H9 (cell line): ENCODE measurements at regions not wholly inside any gene's neighbourhood (a gene's known extent, or its start where the extent isn't known, plus 50 kb on each side); places are given as distances from the start of the nearest gene placed in this dataset.

Experiments
- DNase-seq: peaks from one replicate; pipeline ENCODE4 v3.0.0-alpha.2; 2017
- H2AFZ ChIP-seq: one replicate; pipeline ENCODE4 v1.6.1; 2013; ENCODE audit warnings: mild to moderate bottlenecking, low read length, control low read depth, moderate library complexity
- H2AK5ac ChIP-seq: 2 replicates; pipeline ENCODE4 v1.6.1; 2013; ENCODE audit warnings: low read length, control low read depth, mixed read lengths; ENCODE audit not compliant: insufficient read length
- H2BK120ac ChIP-seq: one replicate; pipeline ENCODE4 v1.6.1; 2013; ENCODE audit warnings: low read depth, mild to moderate bottlenecking, low read length, control low read depth, inconsistent platforms; ENCODE audit not compliant: poor library complexity, severe bottlenecking
- H2BK12ac ChIP-seq: 2 replicates; pipeline ENCODE4 v1.6.1; 2013; ENCODE audit warnings: low read length, control low read depth, mixed read lengths, low read depth; ENCODE audit not compliant: insufficient read length
- H2BK15ac ChIP-seq: 2 replicates; pipeline ENCODE4 v1.6.1; 2013; ENCODE audit warnings: low read depth, low read length, control low read depth
- H2BK20ac ChIP-seq: one replicate; pipeline ENCODE4 v1.6.1; 2013; ENCODE audit warnings: low read depth, mild to moderate bottlenecking, low read length, control low read depth, inconsistent platforms; ENCODE audit not compliant: poor library complexity, severe bottlenecking
- H2BK5ac ChIP-seq: 2 replicates; pipeline ENCODE4 v1.6.1; 2013; ENCODE audit warnings: low read length, control low read depth, mixed read lengths; ENCODE audit not compliant: insufficient read length
- H3K14ac ChIP-seq: 2 replicates; pipeline ENCODE4 v1.6.1; 2013; ENCODE audit warnings: low read length, control low read depth; ENCODE audit not compliant: insufficient read depth
- H3K18ac ChIP-seq: 2 replicates; pipeline ENCODE4 v1.6.1; 2013; ENCODE audit warnings: low read depth, mild to moderate bottlenecking, mixed read lengths, low read length, control low read depth; ENCODE audit not compliant: insufficient read length
- H3K23ac ChIP-seq: 2 replicates; pipeline ENCODE4 v1.6.1; 2013; ENCODE audit warnings: low read length, control low read depth, mixed read lengths, low read depth; ENCODE audit not compliant: insufficient read length
- H3K23me2 ChIP-seq: 2 replicates; pipeline ENCODE4 v1.6.1; 2013; ENCODE audit warnings: low read depth, mild to moderate bottlenecking, mixed read lengths, low read length, control low read depth; ENCODE audit not compliant: insufficient read length, poor library complexity, severe bottlenecking
- H3K27ac ChIP-seq: 2 replicates; pipeline ENCODE4 v1.5.1; 2013; ENCODE audit warnings: low read length, control low read depth, mixed read lengths, low read depth; ENCODE audit not compliant: insufficient read length
- H3K27me3 ChIP-seq: 2 replicates; pipeline ENCODE4 v1.6.1; 2013; ENCODE audit warnings: low read length, control low read depth, inconsistent platforms; ENCODE audit not compliant: insufficient read depth
- H3K4ac ChIP-seq: 2 replicates; pipeline ENCODE4 v1.6.1; 2013; ENCODE audit warnings: low read depth, mild to moderate bottlenecking, control low read depth, inconsistent platforms, low read length, moderate library complexity
- H3K4me1 ChIP-seq: 2 replicates; pipeline ENCODE4 v1.6.1; 2013; ENCODE audit warnings: low read length, control low read depth, inconsistent platforms; ENCODE audit not compliant: insufficient read depth
- H3K4me2 ChIP-seq: 2 replicates; pipeline ENCODE4 v1.6.1; 2013; ENCODE audit warnings: low read length, control low read depth, mixed read lengths; ENCODE audit not compliant: insufficient read length, insufficient read depth
- H3K56ac ChIP-seq: 2 replicates; pipeline ENCODE4 v1.6.1; 2013; ENCODE audit warnings: low read depth, mild to moderate bottlenecking, mixed read lengths, low read length, control low read depth; ENCODE audit not compliant: insufficient read length
- H3K79me1 ChIP-seq: 2 replicates; pipeline ENCODE4 v1.6.1; 2013; ENCODE audit warnings: low read depth, mild to moderate bottlenecking, moderate library complexity, low read length, control low read depth, inconsistent platforms; ENCODE audit not compliant: insufficient read depth, poor library complexity, severe bottlenecking
- H3K79me2 ChIP-seq: 2 replicates; pipeline ENCODE4 v1.6.1; 2013; ENCODE audit warnings: low read length, control low read depth, inconsistent platforms; ENCODE audit not compliant: insufficient read depth
- H3K9ac ChIP-seq: 2 replicates; pipeline ENCODE4 v1.6.1; 2013; ENCODE audit warnings: low read length, control low read depth, mixed read lengths; ENCODE audit not compliant: insufficient read length; ENCODE audit errors: extremely low read depth
- H3K9me3 ChIP-seq: one replicate; pipeline ENCODE4 v1.6.1; 2013; ENCODE audit warnings: low read depth, low read length, inconsistent platforms; ENCODE audit not compliant: control insufficient read depth
- H3T11ph ChIP-seq: one replicate; pipeline ENCODE4 v1.6.1; 2013; ENCODE audit warnings: mild to moderate bottlenecking, low read length, control low read depth, inconsistent platforms
- H4K20me1 ChIP-seq: one replicate; pipeline ENCODE4 v1.6.1; 2013; ENCODE audit not compliant: control insufficient read depth, insufficient read length, insufficient read depth
- H4K5ac ChIP-seq: 2 replicates; pipeline ENCODE4 v1.6.1; 2013; ENCODE audit warnings: low read depth, mild to moderate bottlenecking, mixed read lengths, low read length, control low read depth; ENCODE audit not compliant: insufficient read length
- H4K8ac ChIP-seq: replicated peaks from 2 replicates; pipeline ENCODE4 v1.6.1; 2013; ENCODE audit warnings: low read length, control low read depth, mixed read lengths, low read depth; ENCODE audit not compliant: insufficient read length
- H4K91ac ChIP-seq: 2 replicates; pipeline ENCODE4 v1.6.1; 2013; ENCODE audit warnings: low read depth, mild to moderate bottlenecking, moderate library complexity, mixed read lengths, low read length, control low read depth; ENCODE audit not compliant: insufficient read length
- H3K27ac Mint-ChIP-seq, 3 experiments: 2 replicates in 2 of 3; 3 replicates in 1 of 3; pipeline ENCODE4 v1.8.0; 2020 to 2021; ENCODE audit warnings: mixed read lengths in 3 of 3, mild to moderate bottlenecking in 1 of 3, moderate library complexity in 1 of 3
- H3K27me3 Mint-ChIP-seq: 2 replicates; pipeline ENCODE4 v1.8.0; 2021; ENCODE audit warnings: low read depth, mild to moderate bottlenecking, moderate library complexity, mixed read lengths
- H3K36me3 Mint-ChIP-seq, 3 experiments: 2 replicates in 2 of 3; 3 replicates in 1 of 3; pipeline ENCODE4 v1.8.0; 2020 to 2021; ENCODE audit warnings: low read depth in 3 of 3, mixed read lengths in 3 of 3; ENCODE audit not compliant: insufficient read depth in 1 of 3
- H3K4me1 Mint-ChIP-seq, 2 experiments: 2 replicates each; pipeline ENCODE4 v1.8.0; 2020; ENCODE audit warnings: mixed read lengths in 2 of 2
- H3K4me3 Mint-ChIP-seq, 2 experiments: 2 replicates in 1 of 2; 3 replicates in 1 of 2; pipeline ENCODE4 v1.8.0; 2020 to 2021; ENCODE audit warnings: mild to moderate bottlenecking in 2 of 2, mixed read lengths in 2 of 2, moderate library complexity in 1 of 2
- H3K9me3 Mint-ChIP-seq, 2 experiments: 2 replicates in 1 of 2; 3 replicates in 1 of 2; pipeline ENCODE4 v1.8.0; 2020; ENCODE audit warnings: mild to moderate bottlenecking in 2 of 2, mixed read lengths in 2 of 2, moderate library complexity in 1 of 2
- WGBS: extraction: QIAGEN DNeasy Blood & Tissue Kit; methylation state at CpG from one replicate; pipeline ENCODE4 v1.1.7; 2013; ENCODE audit warnings: missing lambda C conversion rate, low lambda C conversion rate, mixed read lengths; ENCODE audit not compliant: insufficient read length; ENCODE audit errors: extremely low coverage; 5-methylcytosine and 5-hydroxymethylcytosine counted together
- TF ChIP-seq, protein P1 (sequence below): fragments of 200-600 bp; sonication (generic); conservative IDR thresholded peaks from 3 replicates; pipeline ENCODE4 v1.8.0; 2021; ENCODE audit warnings: antibody characterized with exemption, mild to moderate bottlenecking

DNA sequence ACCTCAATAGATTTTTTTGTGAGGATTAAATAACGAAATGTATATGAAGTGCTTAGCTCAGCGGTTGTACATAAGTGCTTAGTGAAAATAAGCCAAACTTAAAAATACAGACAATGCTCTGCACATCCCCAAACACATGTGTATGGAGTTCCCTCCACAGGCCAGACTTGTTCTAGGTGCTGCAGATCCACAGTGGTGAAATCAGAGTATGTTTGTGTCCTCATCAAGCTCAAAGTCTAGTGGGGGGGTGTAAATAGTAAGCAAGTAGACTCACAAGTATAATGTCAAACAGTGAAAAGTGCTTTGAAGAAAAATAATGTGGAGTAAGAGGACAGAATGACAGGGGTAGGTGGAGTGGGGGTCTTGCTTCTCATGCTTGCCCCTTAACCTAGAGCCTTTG is 157.4 kb upstream of the SPRY4 start:
- Histone ChIP-seq H2BK12ac (no peak overlapping the region), H2BK5ac (no peak overlapping the region), H2BK20ac (no peak overlapping the region), H4K5ac (no peak overlapping the region), H4K20me1 (no peaks in the 10 kb centered on the region), H3K4me1 (no peaks in the 10 kb centered on the region), H3K23ac (no peak overlapping the region), H2BK120ac (no peak overlapping the region), H3K14ac (no peak overlapping the region), H4K91ac (no peak overlapping the region), H3K9me3 (peaks cover 10% of the 10 kb centered on the region), H3K27ac (no peak overlapping the region), H4K8ac (no peak overlapping the region), H3K79me1 (no peaks in the 10 kb centered on the region), H3T11ph (no peak overlapping the region), H3K9ac (no peak overlapping the region), H3K4me2 (no peak overlapping the region), H3K23me2 (no peaks in the 10 kb centered on the region), H3K27me3 (no peaks in the 10 kb centered on the region), H3K56ac (no peak overlapping the region), H3K4ac (no peak overlapping the region), H3K79me2 (no peaks in the 10 kb centered on the region), H3K18ac (no peak overlapping the region), H2AK5ac (no peak overlapping the region), H2AFZ (no peak overlapping the region), H2BK15ac (no peak overlapping the region)
- H3K36me3 Mint-ChIP-seq = peaks cover 16 to 27% (median 19%) of the 10 kb centered on the region in 3 experiments
- no peak overlapping the region for H3K27ac Mint-ChIP-seq
- no CpG with 5 or more reads among the region's 2 CpGs for WGBS
- no peak overlapping the region for H3K4me3 Mint-ChIP-seq
- H3K4me1 Mint-ChIP-seq = no peaks in the 10 kb centered on the region
- no peak for DNase-seq
- TF ChIP-seq, protein P1, sequence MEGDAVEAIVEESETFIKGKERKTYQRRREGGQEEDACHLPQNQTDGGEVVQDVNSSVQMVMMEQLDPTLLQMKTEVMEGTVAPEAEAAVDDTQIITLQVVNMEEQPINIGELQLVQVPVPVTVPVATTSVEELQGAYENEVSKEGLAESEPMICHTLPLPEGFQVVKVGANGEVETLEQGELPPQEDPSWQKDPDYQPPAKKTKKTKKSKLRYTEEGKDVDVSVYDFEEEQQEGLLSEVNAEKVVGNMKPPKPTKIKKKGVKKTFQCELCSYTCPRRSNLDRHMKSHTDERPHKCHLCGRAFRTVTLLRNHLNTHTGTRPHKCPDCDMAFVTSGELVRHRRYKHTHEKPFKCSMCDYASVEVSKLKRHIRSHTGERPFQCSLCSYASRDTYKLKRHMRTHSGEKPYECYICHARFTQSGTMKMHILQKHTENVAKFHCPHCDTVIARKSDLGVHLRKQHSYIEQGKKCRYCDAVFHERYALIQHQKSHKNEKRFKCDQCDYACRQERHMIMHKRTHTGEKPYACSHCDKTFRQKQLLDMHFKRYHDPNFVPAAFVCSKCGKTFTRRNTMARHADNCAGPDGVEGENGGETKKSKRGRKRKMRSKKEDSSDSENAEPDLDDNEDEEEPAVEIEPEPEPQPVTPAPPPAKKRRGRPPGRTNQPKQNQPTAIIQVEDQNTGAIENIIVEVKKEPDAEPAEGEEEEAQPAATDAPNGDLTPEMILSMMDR = no peak
- H3K9me3 Mint-ChIP-seq = peaks cover 13 to 28% of the 10 kb centered on the region in 2 experiments
- H3K27me3 Mint-ChIP-seq = peaks cover 7% of the 10 kb centered on the region; the same call in 1 of the 2 replicates
